SK-N-DZ (cell line): ENCODE measurements at regions not wholly inside any gene's neighbourhood (a gene's known extent, or its start where the extent isn't known, plus 50 kb on each side); places are given as distances from the start of the nearest gene placed in this dataset.

Source experiments
- DNase-seq: peaks from one replicate; pipeline ENCODE4 v3.0.0-alpha.2; 2015; ENCODE audit warnings: low spot score

DNA sequence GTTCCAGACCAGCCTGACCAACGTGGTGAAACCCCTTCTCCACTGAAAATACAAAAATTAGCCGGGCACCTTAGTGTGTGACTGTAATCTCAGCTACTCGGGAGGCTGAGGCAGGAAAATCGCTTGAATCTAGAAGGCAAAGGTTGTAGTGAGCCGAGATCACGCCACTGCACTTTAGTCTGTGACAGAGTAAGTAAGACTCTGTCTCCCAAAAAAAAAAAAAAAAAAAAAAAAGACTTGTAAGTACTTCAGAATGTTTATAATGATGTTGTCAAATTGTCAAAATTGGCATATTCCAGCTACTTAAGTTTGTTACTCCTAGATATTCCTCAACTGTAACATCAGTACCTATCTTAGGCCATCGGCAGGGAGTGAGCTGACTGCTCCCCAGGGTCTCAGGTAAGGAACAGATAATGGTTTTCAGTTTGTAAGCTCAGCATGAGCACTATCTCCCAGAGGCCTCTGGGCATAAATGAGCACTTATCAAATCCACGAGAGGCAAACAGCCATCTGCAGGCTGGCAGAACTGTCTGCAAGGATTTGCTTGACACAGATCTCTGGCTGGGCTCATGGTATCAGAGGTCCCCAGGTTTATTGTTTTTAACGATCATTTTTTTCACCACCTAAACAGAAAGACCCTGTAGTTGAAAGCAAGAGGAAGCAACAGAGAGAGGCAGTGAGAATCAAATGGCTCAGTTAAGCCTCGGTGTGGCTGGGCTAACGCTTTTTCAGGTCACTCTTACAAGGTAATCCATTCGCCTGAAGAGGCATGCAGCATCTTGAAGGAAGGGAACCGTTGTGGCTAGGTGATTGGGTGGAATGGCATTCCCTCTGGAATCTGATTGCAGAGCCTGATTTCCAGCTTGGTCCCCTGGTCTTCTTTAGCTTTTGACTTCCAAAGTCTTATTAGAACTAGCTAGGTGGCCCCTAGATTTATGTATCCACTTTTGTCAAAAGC is 115.9 kb downstream of the LY86 start:
- DNase-seq: no peak

DNA sequence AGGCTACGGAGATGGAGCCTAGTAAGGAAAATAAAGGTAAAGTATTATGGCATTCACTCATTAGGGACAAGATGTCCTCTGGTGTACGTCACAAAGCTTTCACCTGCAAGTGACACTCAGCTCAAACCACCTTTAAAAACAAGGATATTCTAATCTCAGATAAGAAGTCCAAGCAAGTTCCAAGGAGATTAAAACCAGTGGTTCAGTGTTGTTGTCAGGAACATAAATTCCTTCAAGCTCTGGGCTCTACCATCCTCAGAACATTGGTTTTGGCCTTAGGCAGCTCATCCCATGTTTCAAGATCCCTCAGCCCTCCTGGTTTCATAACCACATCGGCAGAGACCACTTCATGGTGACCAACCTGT is 116.5 kb downstream of the LY86 start:
- DNase-seq: no peak

GRCh38 chr6:6705915-6706675 is 117.6 kb downstream of the LY86 start:
- no peak for DNase-seq

- no peak for DNase-seq
Observed at GRCh38 chr6:6707143-6707542, 118.6 kb downstream of the LY86 start.

GRCh38 chr6:6709106-6709505 is 120.6 kb downstream of the LY86 start:
- DNase-seq: no peak

DNA sequence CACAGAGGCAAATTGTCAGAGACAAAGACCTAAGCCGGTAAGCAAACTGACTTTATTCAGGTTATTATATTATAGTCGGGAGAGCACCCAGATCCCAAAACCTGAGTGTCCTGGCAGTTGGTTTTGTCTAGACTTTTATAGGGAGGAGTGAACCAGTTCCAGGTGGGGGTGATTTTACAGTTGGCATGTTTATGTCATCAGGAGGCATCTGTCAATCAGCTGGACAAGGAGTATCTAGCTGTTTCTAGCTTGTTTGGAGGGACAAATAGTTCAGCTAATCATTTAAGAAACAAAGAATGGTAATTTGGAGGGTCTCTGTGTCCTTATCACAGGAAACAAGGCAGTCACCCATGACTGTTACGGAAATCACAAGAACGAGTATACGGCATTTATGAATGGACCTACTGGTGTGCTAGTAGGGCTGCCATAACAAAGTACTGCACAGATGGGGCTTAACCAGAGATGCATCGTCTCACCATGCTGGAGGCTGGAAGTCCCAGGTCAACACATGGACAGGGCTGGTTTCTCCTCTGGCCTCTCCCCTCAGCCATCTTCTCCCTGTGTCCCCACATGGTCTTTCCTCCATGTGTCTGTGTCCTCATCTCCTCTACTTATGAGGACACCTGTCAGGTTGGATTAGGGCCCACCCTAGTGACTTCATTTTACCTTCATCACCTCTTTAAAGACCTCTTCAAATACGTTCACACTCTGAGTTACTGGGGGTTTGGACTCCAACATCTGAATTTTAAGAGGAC is 122.7 kb downstream of the LY86 start:
- no peak for DNase-seq

GRCh38 chr6:6711832-6712448 is 123.4 kb downstream of the LY86 start:
- no peak for DNase-seq

DNA sequence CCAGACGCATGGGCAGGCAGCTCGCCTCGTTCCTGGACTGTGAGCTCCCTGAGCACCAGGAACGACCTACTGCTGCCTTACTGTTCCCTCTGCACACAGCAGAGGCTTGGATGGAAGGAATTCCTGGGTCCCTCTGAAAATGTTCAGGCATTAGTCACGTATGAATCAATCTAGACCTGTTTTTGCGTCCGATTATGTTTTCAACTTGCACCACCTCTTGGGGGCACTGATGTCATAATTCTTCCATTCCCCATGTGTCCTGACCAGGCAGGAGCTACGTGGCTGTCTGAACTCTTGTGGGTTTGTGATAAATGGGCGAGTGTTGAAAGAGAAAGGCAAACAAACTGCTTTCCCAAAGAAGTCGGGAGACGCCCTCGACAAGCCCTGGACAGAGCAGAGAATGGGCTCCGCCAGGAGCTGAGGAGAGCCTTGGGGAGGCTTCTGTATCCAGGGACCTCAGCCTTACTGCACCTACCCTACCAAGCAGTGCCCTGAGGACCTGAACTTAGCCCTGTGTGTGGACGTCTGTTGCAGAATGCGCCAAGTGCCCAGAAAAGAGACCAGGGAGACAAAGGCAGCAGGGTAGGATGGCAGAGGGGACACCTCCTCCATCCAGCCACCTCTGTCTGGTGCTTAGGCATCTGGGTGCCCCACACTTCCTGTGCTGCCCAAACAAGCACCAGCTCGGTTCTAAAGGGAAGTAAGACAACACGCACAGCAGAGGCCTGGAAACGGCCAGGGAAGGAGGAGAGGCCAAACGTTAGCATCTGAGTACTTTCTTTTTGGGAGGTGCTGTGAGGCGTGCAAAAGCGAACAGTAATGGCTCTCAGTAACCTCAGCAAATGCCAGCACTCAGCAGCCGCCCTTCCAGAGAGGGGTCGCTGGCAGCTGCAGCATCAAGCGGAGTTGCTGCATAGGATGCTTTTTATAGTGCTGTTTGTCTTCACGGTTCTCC is 124.2 kb downstream of the LY86 start:
- DNase-seq: no peak

DNA sequence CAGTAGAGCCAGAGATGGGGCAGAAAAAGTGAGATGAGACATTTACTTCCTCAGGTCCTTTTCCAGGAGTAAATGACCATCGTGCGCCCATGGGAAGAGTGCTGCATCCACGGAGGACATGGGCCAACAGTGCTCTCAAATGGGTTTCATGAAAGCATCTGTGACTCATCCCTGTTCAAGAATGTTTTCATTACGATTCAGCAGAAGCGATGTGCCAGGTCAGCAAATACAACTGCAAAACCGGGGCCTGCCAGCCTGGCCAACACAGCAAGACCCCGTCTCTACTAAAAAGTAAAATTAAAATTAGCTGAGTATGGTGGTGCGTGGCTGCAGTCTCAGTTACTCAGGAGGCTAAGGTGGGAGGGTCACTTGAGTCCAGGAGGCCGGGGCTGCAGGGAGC is 125.1 kb downstream of the LY86 start:
- DNase-seq: no peak

DNA sequence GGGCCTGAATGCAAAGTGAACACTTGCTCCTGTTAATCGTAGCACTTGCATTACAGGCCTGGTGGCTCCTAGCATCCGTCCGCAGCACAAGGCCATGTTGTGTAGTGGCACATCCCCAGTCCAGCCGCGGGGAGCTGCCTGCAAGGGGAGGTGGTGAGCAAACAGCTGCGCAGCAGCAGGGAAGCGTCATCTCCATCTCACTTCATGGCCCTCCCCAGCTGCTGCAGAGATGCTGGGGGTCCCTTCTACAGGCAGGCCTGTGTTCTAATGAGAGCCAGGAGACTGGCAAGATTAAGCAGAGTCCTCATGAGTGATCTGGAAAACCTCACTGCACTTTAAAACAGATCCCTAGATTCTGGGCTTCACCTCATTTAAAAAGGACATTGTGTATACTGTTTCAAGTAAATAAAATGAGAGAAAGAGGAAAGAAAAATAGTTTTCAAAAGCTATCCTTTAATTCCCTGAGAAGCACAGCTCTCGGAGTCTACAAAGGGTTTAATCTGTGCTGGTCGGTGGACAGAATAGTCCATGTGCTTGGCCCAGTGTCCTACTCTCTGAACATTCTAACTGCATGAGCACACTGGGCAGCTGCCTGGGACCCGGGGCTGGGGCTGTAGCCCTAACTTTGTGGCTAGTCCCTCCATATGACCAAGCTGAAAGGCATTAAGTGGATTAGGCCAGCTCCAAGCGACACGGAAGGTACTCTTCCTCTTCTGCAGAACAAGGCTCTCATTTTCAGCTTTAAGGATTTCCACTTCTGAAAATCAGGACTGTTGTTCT is 125.8 kb downstream of the LY86 start:
- DNase-seq: no peak

- DNase-seq: no peak
Observed at GRCh38 chr6:6714953-6715352, 126.4 kb downstream of the LY86 start.

GRCh38 chr6:6715465-6715864 is 126.9 kb downstream of the LY86 start:
- no peak for DNase-seq

- no peak for DNase-seq
Observed at GRCh38 chr6:6716998-6717763, 128.7 kb downstream of the LY86 start.

- no peak for DNase-seq
Observed at GRCh38 chr6:6717953-6718352, 129.4 kb downstream of the LY86 start.

DNA sequence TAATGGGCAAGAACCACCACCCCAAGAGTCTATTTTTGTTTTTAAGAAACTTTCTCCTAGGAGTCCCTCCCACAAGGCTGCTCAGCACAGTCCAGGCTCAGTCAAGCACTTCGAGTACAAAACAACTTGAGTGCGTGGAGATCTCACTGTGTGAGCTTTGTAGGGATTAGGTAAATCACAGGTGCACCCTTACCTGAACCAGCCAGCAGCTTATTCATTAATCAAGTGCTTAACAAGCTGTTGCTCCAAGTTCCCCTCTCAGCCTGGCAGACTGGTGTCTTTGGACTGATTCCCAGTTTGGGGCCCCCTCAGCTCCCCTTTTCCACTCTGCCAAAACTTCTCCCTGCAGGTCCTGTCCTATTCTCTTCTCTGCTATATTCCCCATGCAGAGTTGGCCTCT is 133.1 kb downstream of the LY86 start:
- DNase-seq: no peak

DNA sequence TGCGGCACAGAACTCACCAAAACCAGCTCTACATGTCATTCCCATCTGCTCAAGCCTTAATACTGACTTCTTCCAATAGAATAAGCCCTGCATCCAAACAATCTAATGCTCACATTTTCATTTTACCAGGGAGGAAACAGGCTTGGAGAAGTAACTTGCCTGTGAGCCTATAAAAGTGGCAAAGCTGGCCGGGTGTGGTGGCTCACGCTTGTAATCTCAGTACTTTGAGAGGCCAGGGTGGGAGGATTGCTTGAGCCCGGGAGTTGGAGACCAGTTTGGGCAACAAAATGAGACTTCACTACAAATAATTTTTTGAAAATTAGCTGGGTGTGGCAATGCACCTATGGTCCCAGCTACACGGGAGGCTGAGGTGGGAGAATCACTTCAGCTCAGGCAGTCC is 133.7 kb downstream of the LY86 start:
- no peak for DNase-seq

- DNase-seq: no peak
Observed at GRCh38 chr6:6723361-6723760, 134.8 kb downstream of the LY86 start.

DNA sequence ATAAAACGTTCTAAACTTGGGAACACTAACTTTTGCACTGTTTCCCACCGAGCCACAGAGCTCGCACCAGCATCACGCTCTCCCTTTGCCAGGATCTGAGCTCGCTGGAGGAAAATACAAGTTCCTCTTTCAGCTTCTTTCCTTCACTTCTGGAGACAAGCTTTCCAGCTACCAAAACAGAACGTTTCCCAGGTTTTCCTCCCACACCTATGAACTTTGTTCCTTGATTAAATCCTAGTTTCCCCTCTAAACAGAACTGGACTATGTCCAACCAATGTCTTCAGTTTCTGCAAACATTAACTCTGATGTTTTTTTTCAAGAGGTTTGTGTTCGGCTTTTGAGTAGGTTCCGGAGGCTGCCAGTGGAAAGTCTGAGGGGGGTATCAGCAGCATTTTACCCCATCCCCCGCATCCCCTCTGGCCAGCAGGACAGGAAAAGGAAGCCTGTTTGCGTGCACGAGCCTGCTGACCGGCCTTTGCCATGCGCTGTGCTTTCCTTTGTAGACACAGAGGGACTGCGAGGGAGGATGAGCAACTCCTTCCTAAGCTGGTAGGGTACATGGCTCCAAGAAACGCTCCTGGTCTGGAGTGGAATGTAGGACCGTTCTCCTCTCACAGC is 135.5 kb downstream of the LY86 start:
- DNase-seq: no peak
